HG03521 (cell line): ENCODE measurements at regions not wholly inside any gene's neighbourhood (a gene's known extent, or its start where the extent isn't known, plus 50 kb on each side); places are given as distances from the start of the nearest gene placed in this dataset.

Source experiments
- ATAC-seq: cut with Tn5 transposase; IDR thresholded peaks from one replicate; pipeline ENCODE4 v1.9.1; 2021; ENCODE audit warnings: mild to moderate bottlenecking, moderate library complexity; ENCODE audit not compliant: unreplicated experiment

GRCh38 chr7:155963356-155963755 is 151.1 kb upstream of the SHH start:
- ATAC-seq, result no peak

- no peak for ATAC-seq
These were observed 150.7 kb upstream of the SHH start for GRCh38 chr7:155962968-155963300.

- peak; percentile 52 for ATAC-seq
These were observed 150.1 kb upstream of the SHH start for GRCh38 chr7:155962191-155962967.

GRCh38 chr7:155961241-155962190 is 149.3 kb upstream of the SHH start:
- ATAC-seq, result no peak

DNA sequence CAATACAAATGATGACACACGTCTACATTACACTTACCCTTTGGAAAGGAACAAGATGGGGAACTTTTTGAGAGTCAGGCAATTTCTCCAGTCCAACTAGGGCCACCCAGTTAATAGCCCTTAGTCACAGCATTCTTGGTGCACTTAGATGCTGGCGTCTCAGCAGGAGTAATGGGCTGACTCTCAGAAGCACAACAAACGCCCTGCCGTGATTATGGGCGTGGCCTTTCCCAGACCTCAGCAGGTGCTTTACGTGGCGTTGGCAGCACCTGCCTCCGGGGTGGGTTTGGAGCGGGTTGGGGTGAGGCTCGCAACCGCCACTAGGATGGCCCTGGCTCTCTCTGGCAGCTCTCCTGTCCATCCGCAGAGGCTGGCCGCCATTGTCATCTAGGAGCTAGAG is 147.6 kb upstream of the SHH start:
- ATAC-seq, result no peak

DNA sequence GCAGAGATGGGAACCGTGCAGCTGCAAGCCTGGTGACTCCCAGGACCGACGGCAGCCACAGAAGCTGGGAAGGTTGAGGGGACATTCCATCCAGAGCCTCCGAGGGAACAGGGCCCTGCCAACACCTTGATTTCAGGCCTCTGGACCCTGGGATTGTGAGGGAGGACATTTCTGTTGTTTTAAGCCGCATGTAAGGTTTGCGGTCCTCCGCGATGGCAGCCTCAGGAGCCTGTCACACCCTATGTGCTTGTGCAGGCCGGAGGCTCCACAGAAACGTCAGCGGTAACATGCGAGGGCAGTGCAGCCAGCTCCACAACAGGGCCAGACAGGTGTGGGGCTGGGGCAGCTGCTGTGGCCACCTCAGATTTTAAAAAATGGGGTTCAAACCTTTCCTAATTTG is 144.7 kb upstream of the SHH start:
- no peak for ATAC-seq

DNA sequence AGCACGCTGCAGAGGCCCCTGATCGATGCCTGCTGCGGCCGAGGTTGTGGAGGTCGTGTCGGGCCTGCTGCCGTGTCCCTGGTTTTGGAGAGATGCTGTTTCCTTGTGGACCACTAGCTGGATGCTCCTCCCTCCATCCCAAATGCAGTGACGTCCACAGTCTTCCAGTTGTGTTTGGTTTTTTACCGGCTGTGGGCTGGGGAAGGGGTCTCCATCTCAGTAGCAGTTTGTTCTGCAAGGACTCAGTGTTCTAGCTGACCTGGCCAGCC is 143.0 kb upstream of the SHH start:
- no peak for ATAC-seq

- ATAC-seq, result no peak
These were observed 142.5 kb upstream of the SHH start for GRCh38 chr7:155954550-155955366.

- no peak for ATAC-seq
These were observed 141.7 kb upstream of the SHH start for GRCh38 chr7:155953781-155954549.

GRCh38 chr7:155953501-155953778 is 141.2 kb upstream of the SHH start:
- no peak for ATAC-seq

DNA sequence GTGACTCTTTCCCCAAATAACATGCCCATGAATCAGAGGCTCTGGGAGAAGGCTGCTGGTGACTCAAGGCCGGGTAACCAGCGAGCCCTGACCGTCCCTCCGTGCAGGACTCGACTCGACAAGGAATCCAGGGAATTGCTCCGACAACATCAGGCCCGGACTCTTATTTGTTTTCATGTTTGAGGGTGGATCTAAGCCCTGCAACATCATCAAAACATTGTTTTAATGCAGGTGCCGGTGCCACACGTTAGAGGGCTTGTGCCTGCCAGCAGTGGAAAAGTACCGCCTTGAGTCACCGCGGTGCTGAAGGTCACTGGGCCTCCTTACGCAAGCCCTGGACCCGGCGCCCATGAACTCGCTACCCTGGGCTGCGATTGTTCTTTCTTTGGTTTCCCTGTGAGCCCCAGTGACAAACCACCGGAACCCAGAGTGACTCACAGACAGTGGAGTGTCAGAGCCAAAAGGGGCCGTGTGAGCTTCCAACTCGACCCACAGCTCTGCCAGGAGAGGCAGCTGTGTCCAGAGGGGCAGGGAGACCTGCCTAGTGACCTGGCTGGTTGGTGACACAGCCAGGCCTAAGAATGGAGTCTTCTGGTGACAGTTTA is 139.4 kb upstream of the SHH start:
- no peak for ATAC-seq

DNA sequence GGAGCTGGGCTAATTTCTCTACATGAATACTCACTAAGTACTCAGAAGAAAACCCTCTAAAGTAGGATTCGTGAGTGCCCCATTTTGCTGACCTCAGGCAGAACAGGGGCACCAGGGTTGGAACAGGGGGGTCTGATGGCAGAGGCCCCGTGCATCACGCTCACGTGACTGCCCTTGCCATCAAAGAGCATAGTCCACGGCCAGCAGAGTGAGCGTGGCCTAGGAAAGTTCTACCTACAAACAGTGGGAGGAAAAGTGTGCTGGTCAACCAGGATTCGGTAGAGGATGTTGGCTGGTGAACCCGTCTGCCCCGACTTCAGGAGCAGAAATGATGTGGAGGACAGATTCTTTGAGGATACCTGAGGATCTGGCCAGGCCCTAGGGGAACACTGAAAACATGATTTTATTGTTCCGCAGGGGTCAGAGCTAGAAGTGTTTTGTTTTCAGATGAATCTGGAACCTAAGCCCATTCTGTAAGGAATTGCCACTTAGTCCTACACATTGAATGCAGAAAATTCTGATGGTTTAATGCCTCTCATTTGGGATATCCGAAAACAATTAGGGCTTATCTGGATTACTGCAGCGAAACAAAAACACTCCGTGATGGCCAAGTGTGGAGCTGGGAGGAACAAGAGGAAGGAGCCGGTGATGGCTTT is 138.8 kb upstream of the SHH start:
- ATAC-seq, result no peak

DNA sequence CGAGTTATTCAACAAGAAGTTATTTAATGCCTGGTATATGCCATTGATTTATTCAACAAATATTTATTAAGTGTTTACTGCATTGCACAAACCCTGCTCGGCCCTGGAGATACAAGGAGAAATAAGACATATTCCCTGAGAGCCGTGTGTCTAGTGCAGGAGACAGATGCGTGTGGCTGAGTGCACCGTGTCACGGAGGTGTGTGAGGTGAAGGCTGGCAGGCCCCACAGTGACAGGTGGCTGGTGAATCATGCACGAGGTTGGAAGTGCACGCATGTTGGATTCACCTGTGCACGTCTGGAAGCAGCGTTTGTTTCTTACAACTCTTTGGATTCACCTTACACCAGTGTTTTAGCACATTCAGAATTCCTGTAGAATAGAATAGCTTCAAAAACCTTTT is 136.6 kb upstream of the SHH start:
- no peak for ATAC-seq

- no peak for ATAC-seq
These were observed 136.2 kb upstream of the SHH start for GRCh38 chr7:155948423-155948822.

GRCh38 chr7:155947051-155947450 is 134.8 kb upstream of the SHH start:
- no peak for ATAC-seq

DNA sequence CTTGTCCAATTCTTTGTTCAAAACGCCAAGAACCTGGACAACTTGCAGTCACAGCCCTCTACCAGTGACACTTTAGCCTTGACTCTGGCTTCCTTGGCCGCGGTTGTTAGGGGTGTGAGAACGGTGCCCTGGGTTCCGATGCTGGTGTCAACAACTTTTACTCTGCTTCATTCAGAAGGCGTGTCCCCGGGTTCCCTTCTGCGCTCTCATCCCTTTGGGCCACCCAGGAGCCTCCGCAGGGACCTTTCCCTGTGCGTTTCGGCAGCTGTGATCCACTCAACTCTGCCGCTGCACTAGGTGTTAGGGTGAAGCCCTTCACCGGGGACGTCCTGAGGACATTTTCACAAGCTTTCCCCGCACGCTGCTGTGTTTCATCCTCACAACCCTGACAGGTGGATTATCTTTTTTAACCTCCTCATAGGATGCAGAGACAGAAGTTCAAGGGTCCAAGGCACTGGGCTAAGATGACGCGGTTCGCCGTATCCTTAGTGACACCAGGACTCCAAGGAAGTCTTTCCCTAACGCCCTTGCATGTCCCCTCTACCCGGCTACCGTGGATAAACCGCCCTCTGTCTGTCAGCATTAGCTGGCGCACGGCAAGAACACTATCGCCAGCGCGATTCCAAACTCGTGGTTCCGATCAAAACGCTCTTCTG is 133.5 kb upstream of the SHH start:
- no peak for ATAC-seq

GRCh38 chr7:155944901-155945300 is 132.6 kb upstream of the SHH start:
- ATAC-seq, result no peak

- no peak for ATAC-seq
These were observed 131.1 kb upstream of the SHH start for GRCh38 chr7:155943251-155943899.
